ENCODE measurements at regions not wholly inside any gene's neighbourhood (a gene's known extent, or its start where the extent isn't known, plus 50 kb on each side); places are given as distances from the start of the nearest gene placed in this dataset.

DNA sequence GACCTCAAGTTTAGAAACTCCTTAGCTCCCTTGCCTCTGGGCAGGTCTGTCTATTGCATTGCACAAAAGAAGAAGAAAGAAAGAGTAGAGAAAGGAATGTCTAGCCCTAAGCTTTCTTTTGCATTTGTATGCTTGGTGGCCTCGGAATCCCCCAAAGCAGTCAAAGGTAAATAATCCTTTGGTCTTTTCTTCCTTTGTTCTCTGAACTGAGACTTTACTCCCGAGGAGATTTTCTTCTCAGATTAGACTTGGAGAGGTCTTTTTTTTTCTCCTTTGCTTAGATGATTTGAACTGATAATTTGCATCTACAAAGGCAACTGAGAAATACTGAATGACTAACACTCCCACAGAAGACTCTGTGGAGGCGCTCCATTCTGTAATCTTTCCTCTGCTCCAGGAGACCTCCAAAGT is 93.2 kb downstream of the AKR1D1 start:
- peaks cover 0 to 7% of the 10 kb centered on the region in 2 experiments; a peak in 1 of 4 replicates for H3K9me3 ChIP-seq (ENCODE audit: control insufficient read depth in 1 of 2, insufficient read depth in 1 of 2, low read depth in 1 of 2, low read length in 2 of 2)
- no peaks in the 10 kb centered on the region for H3K4me1 ChIP-seq (ENCODE audit: control insufficient read depth in 1 of 2, insufficient read depth in 2 of 2, low read length in 2 of 2)
- H3K79me2 ChIP-seq (ENCODE audit: insufficient read depth, low read length) = no peaks in the 10 kb centered on the region
- H3K27ac ChIP-seq (ENCODE audit: low read depth, low read length) = no peak overlapping the region
- TF ChIP-seq EZH2phosphoT487 (IDR thresholded peaks at IDR 0.05; ENCODE audit: borderline replicate concordance) (no peak), CEBPB (IDR thresholded peaks at IDR 0.05; ENCODE audit: low read depth) (no peak), ZNF274 (IDR thresholded peaks at IDR 0.05; ENCODE audit: low read depth, low read length) (no peak), SP1 (IDR thresholded peaks at IDR 0.05; ENCODE audit: low read depth) (no peak)
- TF ChIP-seq, protein P1, sequence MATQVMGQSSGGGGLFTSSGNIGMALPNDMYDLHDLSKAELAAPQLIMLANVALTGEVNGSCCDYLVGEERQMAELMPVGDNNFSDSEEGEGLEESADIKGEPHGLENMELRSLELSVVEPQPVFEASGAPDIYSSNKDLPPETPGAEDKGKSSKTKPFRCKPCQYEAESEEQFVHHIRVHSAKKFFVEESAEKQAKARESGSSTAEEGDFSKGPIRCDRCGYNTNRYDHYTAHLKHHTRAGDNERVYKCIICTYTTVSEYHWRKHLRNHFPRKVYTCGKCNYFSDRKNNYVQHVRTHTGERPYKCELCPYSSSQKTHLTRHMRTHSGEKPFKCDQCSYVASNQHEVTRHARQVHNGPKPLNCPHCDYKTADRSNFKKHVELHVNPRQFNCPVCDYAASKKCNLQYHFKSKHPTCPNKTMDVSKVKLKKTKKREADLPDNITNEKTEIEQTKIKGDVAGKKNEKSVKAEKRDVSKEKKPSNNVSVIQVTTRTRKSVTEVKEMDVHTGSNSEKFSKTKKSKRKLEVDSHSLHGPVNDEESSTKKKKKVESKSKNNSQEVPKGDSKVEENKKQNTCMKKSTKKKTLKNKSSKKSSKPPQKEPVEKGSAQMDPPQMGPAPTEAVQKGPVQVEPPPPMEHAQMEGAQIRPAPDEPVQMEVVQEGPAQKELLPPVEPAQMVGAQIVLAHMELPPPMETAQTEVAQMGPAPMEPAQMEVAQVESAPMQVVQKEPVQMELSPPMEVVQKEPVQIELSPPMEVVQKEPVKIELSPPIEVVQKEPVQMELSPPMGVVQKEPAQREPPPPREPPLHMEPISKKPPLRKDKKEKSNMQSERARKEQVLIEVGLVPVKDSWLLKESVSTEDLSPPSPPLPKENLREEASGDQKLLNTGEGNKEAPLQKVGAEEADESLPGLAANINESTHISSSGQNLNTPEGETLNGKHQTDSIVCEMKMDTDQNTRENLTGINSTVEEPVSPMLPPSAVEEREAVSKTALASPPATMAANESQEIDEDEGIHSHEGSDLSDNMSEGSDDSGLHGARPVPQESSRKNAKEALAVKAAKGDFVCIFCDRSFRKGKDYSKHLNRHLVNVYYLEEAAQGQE (IDR thresholded peaks at IDR 0.05; ENCODE audit: low read depth) = no peak
- TF ChIP-seq, protein P2, sequence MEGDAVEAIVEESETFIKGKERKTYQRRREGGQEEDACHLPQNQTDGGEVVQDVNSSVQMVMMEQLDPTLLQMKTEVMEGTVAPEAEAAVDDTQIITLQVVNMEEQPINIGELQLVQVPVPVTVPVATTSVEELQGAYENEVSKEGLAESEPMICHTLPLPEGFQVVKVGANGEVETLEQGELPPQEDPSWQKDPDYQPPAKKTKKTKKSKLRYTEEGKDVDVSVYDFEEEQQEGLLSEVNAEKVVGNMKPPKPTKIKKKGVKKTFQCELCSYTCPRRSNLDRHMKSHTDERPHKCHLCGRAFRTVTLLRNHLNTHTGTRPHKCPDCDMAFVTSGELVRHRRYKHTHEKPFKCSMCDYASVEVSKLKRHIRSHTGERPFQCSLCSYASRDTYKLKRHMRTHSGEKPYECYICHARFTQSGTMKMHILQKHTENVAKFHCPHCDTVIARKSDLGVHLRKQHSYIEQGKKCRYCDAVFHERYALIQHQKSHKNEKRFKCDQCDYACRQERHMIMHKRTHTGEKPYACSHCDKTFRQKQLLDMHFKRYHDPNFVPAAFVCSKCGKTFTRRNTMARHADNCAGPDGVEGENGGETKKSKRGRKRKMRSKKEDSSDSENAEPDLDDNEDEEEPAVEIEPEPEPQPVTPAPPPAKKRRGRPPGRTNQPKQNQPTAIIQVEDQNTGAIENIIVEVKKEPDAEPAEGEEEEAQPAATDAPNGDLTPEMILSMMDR (IDR thresholded peaks at IDR 0.05 in 2 of 3, conservative IDR thresholded peaks at IDR 0.05 in 1 of 3; ENCODE audit: borderline replicate concordance in 1 of 3, insufficient read depth in 1 of 3, low read depth in 2 of 3, low read length in 2 of 3) = no peak
- no peak overlapping the region for H3K4me3 ChIP-seq (replicated peaks in 1 of 2; ENCODE audit: low read depth in 1 of 2, low read length in 2 of 2)
- ATAC-seq (no peak), DNase-seq (ENCODE audit: low read depth, low spot score) (no peak)
- intact Hi-C loops (cut with micrococcal nuclease) = loop anchor here (10.0 kb wide), 1 partner anchor 265 kb away; no protein-coding TSS in a partner anchor
- ChIA-PET POLR2A (no interaction called here), CTCF (no interaction called here), RAD21 (ENCODE audit: low non-redundant PET in 1 of 2, low total read pairs in 2 of 2, uncharacterized antibody in 2 of 2, unreplicated experiment in 2 of 2) (interaction anchor here in 1 of 2 experiments (0.7 kb wide), 1 partner anchor 573 kb away, joined by 4 read pairs; no protein-coding TSS in a partner anchor)
- no TSS peak for BruUV-seq (replicated peaks)
- H4K20me1 ChIP-seq (ENCODE audit: insufficient read depth) = no peaks in the 10 kb centered on the region
- H3K36me3 ChIP-seq (ENCODE audit: control insufficient read depth in 1 of 2, insufficient read depth in 2 of 2, low read length in 2 of 2) = no peaks in the 10 kb centered on the region; a peak in 1 of 4 replicates
- no peak overlapping the region for H3K4me2 ChIP-seq (ENCODE audit: low read length)
- no peak overlapping the region for H3K9ac ChIP-seq (ENCODE audit: low read length)
- H3K27me3 ChIP-seq (ENCODE audit: insufficient read depth, low read length) = no peaks in the 10 kb centered on the region
- no peaks in the 10 kb centered on the region for H3K9me2 ChIP-seq (ENCODE audit: insufficient read depth)
- no peak overlapping the region for H2AFZ ChIP-seq (ENCODE audit: low read depth, low read length, poor library complexity, severe bottlenecking)

All from HCT116 (cell line).